Upper lobe of left lung (tissue), 6 donors: ENCODE measurements at regions not wholly inside any gene's neighbourhood (a gene's known extent, or its start where the extent isn't known, plus 50 kb on each side); places are given as distances from the start of the nearest gene placed in this dataset.
A peak's percentile ranks its signal among the peaks of the same experiment; 100 is the strongest.

Experiments used
- ATAC-seq, 2 donors: fragments of 200-7000 bp; cut with Tn5 transposase; one replicate each; pipeline ENCODE4 v1.9.1; 2022; ENCODE audit warnings: mild to moderate bottlenecking in 2 of 2, moderate library complexity in 2 of 2; ENCODE audit not compliant: low FRiP score in 2 of 2
- DNase-seq, 2 donors: peaks; one replicate each; pipeline ENCODE4 v3.0.0-alpha.2; 2019 to 2020
- H3K27ac ChIP-seq, 4 donors: fragments of 200-600 bp; sonication (generic); one replicate each; pipeline ENCODE4 v1.5.1; 2016 to 2019
- H3K27me3 ChIP-seq, 4 donors: fragments of 200-600 bp; sonication (generic); one replicate each; pipeline ENCODE4 v1.5.1; 2017 to 2019
- H3K36me3 ChIP-seq, 4 donors: fragments of 200-600 bp; sonication (generic); one replicate each; pipeline ENCODE4 v1.5.1; 2016 to 2019
- H3K4me1 ChIP-seq, 4 donors: fragments of 200-600 bp; sonication (generic); one replicate each; pipeline ENCODE4 v1.5.1; 2018 to 2019
- H3K4me3 ChIP-seq, 4 donors: fragments of 200-600 bp; sonication (generic); one replicate each; pipeline ENCODE4 v1.5.1; 2017 to 2019; ENCODE audit warnings: mild to moderate bottlenecking in 2 of 4, moderate library complexity in 1 of 4
- H3K9me3 ChIP-seq, 4 donors: fragments of 200-600 bp; sonication (generic); one replicate each; pipeline ENCODE4 v1.5.1; 2018 to 2019
- CTCF ChIP-seq, 6 experiments: fragments of 450-650 bp in 4 of 6; fragments of 200-600 bp in 2 of 6; sonication (generic) in 2 of 6; IDR thresholded peaks; one replicate each; pipeline ENCODE4 v1.5.1; 2016 to 2019; ENCODE audit warnings: antibody characterized with exemption in 6 of 6
- EP300 ChIP-seq, 4 donors: sonication (generic); formaldehyde crosslinking; IDR thresholded peaks; one replicate each; pipeline ENCODE4 v1.5.1; 2017; ENCODE audit warnings: antibody characterized with exemption in 4 of 4, control low read depth in 2 of 4
- POLR2A ChIP-seq, 4 donors: fragments of 450-650 bp; IDR thresholded peaks; one replicate each; pipeline ENCODE4 v1.5.1; 2016 to 2017; ENCODE audit warnings: antibody characterized with exemption in 4 of 4, mild to moderate bottlenecking in 2 of 4
- POLR2AphosphoS5 ChIP-seq, 2 donors: sonication (generic); formaldehyde crosslinking; IDR thresholded peaks; one replicate each; pipeline ENCODE4 v1.5.1; 2017; ENCODE audit warnings: antibody characterized with exemption in 2 of 2
- WGBS, 2 donors: methylation state at CpG; one replicate each; pipeline ENCODE4 v1.1.5; 2017 to 2018; 5-methylcytosine and 5-hydroxymethylcytosine counted together
- donor health status: DM: no; HTN: no; CAD: no; lungs with moderate emphysema.
- donor health status: DM: no; HTN: yes; CAD: no; lungs with severe emphysema.

GRCh38 chr1:226816576-226816975 lies 53.8 kb upstream of the PSEN2 start:
- Histone ChIP-seq H3K4me1 (peaks cover 23 to 45% (median 29%) of the 10 kb centered on the region in 4 donors), H3K4me3 (no peak overlapping the region), H3K27me3 (no peaks in the 10 kb centered on the region), H3K36me3 (no peaks in the 10 kb centered on the region), H3K9me3 (no peaks in the 10 kb centered on the region), H3K27ac (peak overlapping the region in 1 of 4 donors; percentile 38)
- DNase-seq (no peak), ATAC-seq (no peak)
- TF ChIP-seq POLR2AphosphoS5 (IDR thresholded peaks at IDR 0.05) (no peak), POLR2A (IDR thresholded peaks at IDR 0.05) (no peak), EP300 (IDR thresholded peaks at IDR 0.05) (no peak), CTCF (IDR thresholded peaks at IDR 0.05) (no peak)
- 80 to 87% methylated on average over 3 of the region's 3 CpGs for WGBS, 2 donors

GRCh38 chr1:226814751-226815537 lies 55.5 kb upstream of the PSEN2 start:
- Histone ChIP-seq H3K9me3 (no peaks in the 10 kb centered on the region), H3K27me3 (no peaks in the 10 kb centered on the region), H3K36me3 (no peaks in the 10 kb centered on the region), H3K4me1 (peaks cover 17 to 33% (median 24%) of the 10 kb centered on the region in 4 donors), H3K27ac (peak overlapping the region; percentile 72 to 86 (median 78)), H3K4me3 (no peak overlapping the region)
- ATAC-seq (peak; percentile 85 to 94), DNase-seq (peak in 1 of 2 donors; percentile 92)
- TF ChIP-seq POLR2AphosphoS5 (IDR thresholded peaks at IDR 0.05) (peak; percentile 89 to 98), POLR2A (IDR thresholded peaks at IDR 0.05) (peak in 2 of 4 donors; percentile 21 to 26), EP300 (IDR thresholded peaks at IDR 0.05) (peak; percentile 61 to 97 (median 91)), CTCF (IDR thresholded peaks at IDR 0.05) (no peak)
- 26 to 29% methylated on average over 10 of the region's 10 CpGs for WGBS, 2 donors

GRCh38 chr1:226813671-226814591 lies 56.5 kb upstream of the PSEN2 start:
- Histone ChIP-seq H3K27me3 (no peaks in the 10 kb centered on the region), H3K4me1 (peaks cover 15 to 23% (median 17%) of the 10 kb centered on the region in 4 donors), H3K4me3 (no peak overlapping the region), H3K36me3 (no peaks in the 10 kb centered on the region), H3K9me3 (no peaks in the 10 kb centered on the region), H3K27ac (peak overlapping the region; percentile 72 to 86 (median 78))
- ATAC-seq = no peak
- TF ChIP-seq POLR2AphosphoS5 (IDR thresholded peaks at IDR 0.05) (no peak), CTCF (IDR thresholded peaks at IDR 0.05) (no peak), POLR2A (IDR thresholded peaks at IDR 0.05) (no peak), EP300 (IDR thresholded peaks at IDR 0.05) (no peak)
- 86 to 91% methylated on average over 7 of the region's 7 CpGs for WGBS, 2 donors
- DNase-seq = no peak

- peaks cover 12 to 19% (median 14%) of the 10 kb centered on the region in 4 donors for H3K4me1 ChIP-seq
- no peaks in the 10 kb centered on the region for H3K36me3 ChIP-seq
- WGBS, 2 donors = 91 to 97% methylated on average over 3 to 4 of the region's 4 CpGs
- no peaks in the 10 kb centered on the region for H3K9me3 ChIP-seq
- no peak for DNase-seq
- H3K27ac ChIP-seq = no peak overlapping the region
- H3K4me3 ChIP-seq = no peak overlapping the region
- ATAC-seq = no peak
- H3K27me3 ChIP-seq = no peaks in the 10 kb centered on the region
- TF ChIP-seq EP300 (IDR thresholded peaks at IDR 0.05) = no peak
- TF ChIP-seq POLR2AphosphoS5 (IDR thresholded peaks at IDR 0.05) = no peak
- TF ChIP-seq POLR2A (IDR thresholded peaks at IDR 0.05) = no peak
- no peak for TF ChIP-seq CTCF (IDR thresholded peaks at IDR 0.05)
These were observed 59.7 kb upstream of the PSEN2 start for GRCh38 chr1:226810681-226811080.
